ENCODE measurements at regions not wholly inside any gene's neighbourhood (a gene's known extent, or its start where the extent isn't known, plus 50 kb on each side); places are given as distances from the start of the nearest gene placed in this dataset.

- no peak for TF ChIP-seq ZFP30 (CRISPR knock-in tag; IDR thresholded peaks at IDR 0.05)
- no peak for TF ChIP-seq ARNTL (CRISPR knock-in tag; IDR thresholded peaks at IDR 0.05; ENCODE audit: borderline replicate concordance, low read depth)
- no peak for TF ChIP-seq PATZ1 (CRISPR knock-in tag; IDR thresholded peaks at IDR 0.05; ENCODE audit: borderline replicate concordance)
Observed at GRCh38 chr5:61897251-61897650, 408.8 kb upstream of the KIF2A start.
